Fibroblast of lung (primary cell): ENCODE measurements at regions not wholly inside any gene's neighbourhood (a gene's known extent, or its start where the extent isn't known, plus 50 kb on each side); places are given as distances from the start of the nearest gene placed in this dataset.

Source experiments
- DNase-seq, 2 donors: peaks; one replicate each; pipeline versions ENCODE4 v3.0.0 to v3.0.0-alpha.2; 2010; ENCODE audit warnings: low read depth in 2 of 2
- H2AFZ ChIP-seq: 2 replicates; pipeline ENCODE4 v1.5.1; 2012; ENCODE audit warnings: low read length, control low read depth, inconsistent platforms
- H3K27ac ChIP-seq: 2 replicates; pipeline ENCODE4 v1.5.1; 2011; ENCODE audit warnings: low read length, control low read depth; ENCODE audit not compliant: insufficient read depth
- H3K27me3 ChIP-seq: 2 replicates; pipeline ENCODE4 v1.5.1; 2011; ENCODE audit warnings: mild to moderate bottlenecking, low read length; ENCODE audit not compliant: control insufficient read depth, insufficient read depth
- H3K36me3 ChIP-seq: 2 replicates; pipeline ENCODE4 v1.5.1; 2011; ENCODE audit warnings: low read length; ENCODE audit not compliant: control insufficient read depth, insufficient read depth
- H3K4me1 ChIP-seq: 2 replicates; pipeline ENCODE4 v1.5.1; 2011; ENCODE audit warnings: low read length; ENCODE audit not compliant: control insufficient read depth, insufficient read depth; ENCODE audit errors: extremely low read depth
- H3K4me2 ChIP-seq: 2 replicates; pipeline ENCODE4 v1.5.1; 2011; ENCODE audit warnings: low read length, control low read depth; ENCODE audit not compliant: insufficient read depth; ENCODE audit errors: extremely low read depth
- H3K4me3 ChIP-seq, 4 experiments: fragments of 200-600 bp in 1 of 4; sonication (generic) in 1 of 4; replicated peaks in 1 of 4; 2 replicates each; pipeline ENCODE4 v1.5.1; 2011 to 2016; ENCODE audit warnings: low read length in 4 of 4, low read depth in 3 of 4, mild to moderate bottlenecking in 3 of 4, control low read depth in 2 of 4, inconsistent platforms in 1 of 4, mixed read lengths in 1 of 4; ENCODE audit not compliant: insufficient read depth in 1 of 4; ENCODE audit errors: control extremely low read depth in 1 of 4
- H3K79me2 ChIP-seq: 2 replicates; pipeline ENCODE4 v1.5.1; 2012; ENCODE audit warnings: mild to moderate bottlenecking, low read length, inconsistent platforms; ENCODE audit not compliant: control insufficient read depth, insufficient read depth
- H3K9ac ChIP-seq: 2 replicates; pipeline ENCODE4 v1.5.1; 2011; ENCODE audit warnings: mild to moderate bottlenecking, low read length, control low read depth; ENCODE audit not compliant: insufficient read depth
- H3K9me3 ChIP-seq: 2 replicates; pipeline ENCODE4 v1.5.1; 2012; ENCODE audit warnings: low read depth, low read length; ENCODE audit not compliant: control insufficient read depth, insufficient read depth
- H4K20me1 ChIP-seq: 2 replicates; pipeline ENCODE4 v1.5.1; 2011; ENCODE audit warnings: low read length; ENCODE audit not compliant: control insufficient read depth, insufficient read depth; ENCODE audit errors: extremely low read depth
- CTCF ChIP-seq, 2 donors: IDR thresholded peaks in 1 of 2; conservative IDR thresholded peaks in 1 of 2; 1 replicate in 1 of 2; 2 replicates in 1 of 2; pipeline ENCODE4 v1.5.1; 2011 to 2012; ENCODE audit warnings: low read length in 2 of 2, control low read depth in 1 of 2, inconsistent platforms in 1 of 2, low read depth in 1 of 2, mild to moderate bottlenecking in 1 of 2
- EZH2 ChIP-seq: IDR thresholded peaks from 2 replicates; pipeline ENCODE4 v1.5.1; 2012; ENCODE audit warnings: low read length, control low read depth, mild to moderate bottlenecking; ENCODE audit errors: missing control alignments

- no peaks in the 10 kb centered on the region for H3K9me3 ChIP-seq
- no peak for DNase-seq
- H3K27ac ChIP-seq = no peak overlapping the region
- no peaks in the 10 kb centered on the region for H4K20me1 ChIP-seq
- no peak overlapping the region for H3K4me2 ChIP-seq
- H3K27me3 ChIP-seq = no peaks in the 10 kb centered on the region
- H2AFZ ChIP-seq = no peak overlapping the region
- H3K79me2 ChIP-seq = no peaks in the 10 kb centered on the region
- H3K9ac ChIP-seq = no peak overlapping the region
- no peaks in the 10 kb centered on the region for H3K4me1 ChIP-seq
- H3K36me3 ChIP-seq = no peaks in the 10 kb centered on the region
- TF ChIP-seq EZH2 (no peak), CTCF (conservative IDR thresholded peaks at IDR 0.05 in 1 of 2, IDR thresholded peaks at IDR 0.05 in 1 of 2; ENCODE audit: low read depth in 1 of 2, low read length in 2 of 2) (no peak)
- no peak overlapping the region for H3K4me3 ChIP-seq
Measured at GRCh38 chr3:27848826-27849225, 126.7 kb upstream of the EOMES start.

- no peaks in the 10 kb centered on the region for H3K27me3 ChIP-seq
- H3K4me1 ChIP-seq = no peaks in the 10 kb centered on the region
- H3K79me2 ChIP-seq = no peaks in the 10 kb centered on the region
- no peaks in the 10 kb centered on the region for H3K36me3 ChIP-seq
- TF ChIP-seq EZH2 (no peak), CTCF (conservative IDR thresholded peaks at IDR 0.05 in 1 of 2, IDR thresholded peaks at IDR 0.05 in 1 of 2; ENCODE audit: low read depth in 1 of 2, low read length in 2 of 2) (no peak)
- H3K9ac ChIP-seq = no peak overlapping the region
- no peak overlapping the region for H3K4me2 ChIP-seq
- no peak overlapping the region for H3K27ac ChIP-seq
- no peak overlapping the region for H2AFZ ChIP-seq
- DNase-seq = no peak
- H4K20me1 ChIP-seq = no peaks in the 10 kb centered on the region
- no peak overlapping the region for H3K4me3 ChIP-seq
- H3K9me3 ChIP-seq = no peaks in the 10 kb centered on the region
Measured at GRCh38 chr3:27859821-27860220, 137.7 kb upstream of the EOMES start.

GRCh38 chr3:27861046-27862036, 139.2 kb upstream of the EOMES start:
- no peak overlapping the region for H3K9ac ChIP-seq
- no peaks in the 10 kb centered on the region for H3K9me3 ChIP-seq
- H2AFZ ChIP-seq = no peak overlapping the region
- H3K27ac ChIP-seq = no peak overlapping the region
- no peak for TF ChIP-seq CTCF (conservative IDR thresholded peaks at IDR 0.05 in 1 of 2, IDR thresholded peaks at IDR 0.05 in 1 of 2; ENCODE audit: low read depth in 1 of 2, low read length in 2 of 2)
- TF ChIP-seq EZH2 = no peak
- no peaks in the 10 kb centered on the region for H3K4me1 ChIP-seq
- no peaks in the 10 kb centered on the region for H4K20me1 ChIP-seq
- H3K4me2 ChIP-seq = no peak overlapping the region
- no peak for DNase-seq
- no peaks in the 10 kb centered on the region for H3K79me2 ChIP-seq
- no peaks in the 10 kb centered on the region for H3K36me3 ChIP-seq
- H3K4me3 ChIP-seq = no peak overlapping the region
- no peaks in the 10 kb centered on the region for H3K27me3 ChIP-seq
